GM23338 (cell line): ENCODE measurements at regions not wholly inside any gene's neighbourhood (a gene's known extent, or its start where the extent isn't known, plus 50 kb on each side); places are given as distances from the start of the nearest gene placed in this dataset.

Experiments used
- CREB1 ChIP-seq: fragments of 250-450 bp; sonication (Bioruptor Pico); IDR thresholded peaks from 2 replicates; pipeline ENCODE4 v1.5.0; 2020; ENCODE audit warnings: low read depth, mild to moderate bottlenecking, moderate library complexity
- EZH2 ChIP-seq: fragments of 200-600 bp; sonication (generic); IDR thresholded peaks from one replicate; pipeline ENCODE4 v1.8.0; 2017; ENCODE audit warnings: antibody characterized with exemption, mild to moderate bottlenecking, low read depth; ENCODE audit not compliant: unreplicated experiment
- EZH2phosphoT487 ChIP-seq: fragments of 200-600 bp; sonication (generic); IDR thresholded peaks from one replicate; pipeline ENCODE4 v1.8.1; 2018; ENCODE audit warnings: antibody characterized with exemption; ENCODE audit not compliant: unreplicated experiment
- JUNB ChIP-seq: IDR thresholded peaks from one replicate; pipeline ENCODE4 v1.6.1; 2016; ENCODE audit warnings: antibody characterized with exemption; ENCODE audit not compliant: unreplicated experiment
- NANOG ChIP-seq: IDR thresholded peaks from 2 replicates; pipeline ENCODE4 v1.6.1; 2016; ENCODE audit warnings: antibody characterized with exemption, borderline replicate concordance
- POLR2AphosphoS5 ChIP-seq: IDR thresholded peaks from 2 replicates; pipeline ENCODE4 v1.6.1; 2016; ENCODE audit warnings: antibody characterized with exemption, low read depth
- ZNF331 ChIP-seq: fragments of 250-450 bp; sonication (Bioruptor Pico); IDR thresholded peaks from 2 replicates; pipeline ENCODE4 v1.5.0; 2020; ENCODE audit warnings: low read depth, mild to moderate bottlenecking, moderate library complexity
- TF ChIP-seq, protein P1 (sequence below), 2 experiments: fragments of 200-600 bp in 1 of 2; sonication (generic) in 1 of 2; conservative IDR thresholded peaks; 2 replicates each; pipeline versions ENCODE4 v1.5.1 to v1.6.1; 2016 to 2017; ENCODE audit warnings: antibody characterized with exemption in 2 of 2, low read depth in 2 of 2, mild to moderate bottlenecking in 2 of 2, moderate library complexity in 1 of 2
- TF ChIP-seq, protein P2 (sequence below): IDR thresholded peaks from one replicate; pipeline ENCODE4 v1.6.1; 2018; ENCODE audit warnings: antibody characterized with exemption; ENCODE audit not compliant: unreplicated experiment
- TF ChIP-seq, protein P3 (sequence below): fragments of 250-450 bp; sonication (Bioruptor Pico); IDR thresholded peaks from 2 replicates; pipeline ENCODE4 v1.5.0; 2020; ENCODE audit warnings: mild to moderate bottlenecking, moderate library complexity
- TF ChIP-seq, protein P4 (sequence below): IDR thresholded peaks from 2 replicates; pipeline ENCODE4 v1.6.1; 2016; ENCODE audit warnings: antibody characterized with exemption

DNA sequence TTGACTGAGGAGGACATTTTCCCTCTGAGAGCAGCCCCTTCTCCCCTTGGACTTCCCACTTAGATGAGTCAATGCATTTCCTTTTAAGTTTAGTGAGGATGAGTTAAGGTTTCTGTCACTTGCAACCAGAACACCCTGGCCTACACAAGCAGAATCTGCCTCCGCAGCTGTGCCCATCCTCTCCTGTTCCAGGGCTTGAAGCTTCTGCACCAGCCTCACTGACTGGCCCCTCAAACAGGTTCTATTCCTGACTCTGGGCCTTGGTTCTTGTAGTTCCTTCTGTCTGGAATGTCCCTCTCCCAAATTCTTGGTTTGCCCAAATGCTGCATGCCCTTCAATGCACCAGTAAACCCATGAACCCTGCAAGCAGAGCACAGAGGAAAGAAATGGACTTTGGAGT lies 394.4 kb downstream of the PTPRU start:
- TF ChIP-seq, protein P1, sequence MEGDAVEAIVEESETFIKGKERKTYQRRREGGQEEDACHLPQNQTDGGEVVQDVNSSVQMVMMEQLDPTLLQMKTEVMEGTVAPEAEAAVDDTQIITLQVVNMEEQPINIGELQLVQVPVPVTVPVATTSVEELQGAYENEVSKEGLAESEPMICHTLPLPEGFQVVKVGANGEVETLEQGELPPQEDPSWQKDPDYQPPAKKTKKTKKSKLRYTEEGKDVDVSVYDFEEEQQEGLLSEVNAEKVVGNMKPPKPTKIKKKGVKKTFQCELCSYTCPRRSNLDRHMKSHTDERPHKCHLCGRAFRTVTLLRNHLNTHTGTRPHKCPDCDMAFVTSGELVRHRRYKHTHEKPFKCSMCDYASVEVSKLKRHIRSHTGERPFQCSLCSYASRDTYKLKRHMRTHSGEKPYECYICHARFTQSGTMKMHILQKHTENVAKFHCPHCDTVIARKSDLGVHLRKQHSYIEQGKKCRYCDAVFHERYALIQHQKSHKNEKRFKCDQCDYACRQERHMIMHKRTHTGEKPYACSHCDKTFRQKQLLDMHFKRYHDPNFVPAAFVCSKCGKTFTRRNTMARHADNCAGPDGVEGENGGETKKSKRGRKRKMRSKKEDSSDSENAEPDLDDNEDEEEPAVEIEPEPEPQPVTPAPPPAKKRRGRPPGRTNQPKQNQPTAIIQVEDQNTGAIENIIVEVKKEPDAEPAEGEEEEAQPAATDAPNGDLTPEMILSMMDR (conservative IDR thresholded peaks at IDR 0.05; ENCODE audit: low read depth in 2 of 2) = no peak
- TF ChIP-seq, protein P2, sequence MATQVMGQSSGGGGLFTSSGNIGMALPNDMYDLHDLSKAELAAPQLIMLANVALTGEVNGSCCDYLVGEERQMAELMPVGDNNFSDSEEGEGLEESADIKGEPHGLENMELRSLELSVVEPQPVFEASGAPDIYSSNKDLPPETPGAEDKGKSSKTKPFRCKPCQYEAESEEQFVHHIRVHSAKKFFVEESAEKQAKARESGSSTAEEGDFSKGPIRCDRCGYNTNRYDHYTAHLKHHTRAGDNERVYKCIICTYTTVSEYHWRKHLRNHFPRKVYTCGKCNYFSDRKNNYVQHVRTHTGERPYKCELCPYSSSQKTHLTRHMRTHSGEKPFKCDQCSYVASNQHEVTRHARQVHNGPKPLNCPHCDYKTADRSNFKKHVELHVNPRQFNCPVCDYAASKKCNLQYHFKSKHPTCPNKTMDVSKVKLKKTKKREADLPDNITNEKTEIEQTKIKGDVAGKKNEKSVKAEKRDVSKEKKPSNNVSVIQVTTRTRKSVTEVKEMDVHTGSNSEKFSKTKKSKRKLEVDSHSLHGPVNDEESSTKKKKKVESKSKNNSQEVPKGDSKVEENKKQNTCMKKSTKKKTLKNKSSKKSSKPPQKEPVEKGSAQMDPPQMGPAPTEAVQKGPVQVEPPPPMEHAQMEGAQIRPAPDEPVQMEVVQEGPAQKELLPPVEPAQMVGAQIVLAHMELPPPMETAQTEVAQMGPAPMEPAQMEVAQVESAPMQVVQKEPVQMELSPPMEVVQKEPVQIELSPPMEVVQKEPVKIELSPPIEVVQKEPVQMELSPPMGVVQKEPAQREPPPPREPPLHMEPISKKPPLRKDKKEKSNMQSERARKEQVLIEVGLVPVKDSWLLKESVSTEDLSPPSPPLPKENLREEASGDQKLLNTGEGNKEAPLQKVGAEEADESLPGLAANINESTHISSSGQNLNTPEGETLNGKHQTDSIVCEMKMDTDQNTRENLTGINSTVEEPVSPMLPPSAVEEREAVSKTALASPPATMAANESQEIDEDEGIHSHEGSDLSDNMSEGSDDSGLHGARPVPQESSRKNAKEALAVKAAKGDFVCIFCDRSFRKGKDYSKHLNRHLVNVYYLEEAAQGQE = no peak
- TF ChIP-seq POLR2AphosphoS5 (no peak), EZH2 (no peak), ZNF331 (CRISPR knock-in tag) (no peak), JUNB (no peak), EZH2phosphoT487 (no peak), NANOG (no peak), CREB1 (CRISPR knock-in tag) (no peak)
- TF ChIP-seq, protein P3, sequence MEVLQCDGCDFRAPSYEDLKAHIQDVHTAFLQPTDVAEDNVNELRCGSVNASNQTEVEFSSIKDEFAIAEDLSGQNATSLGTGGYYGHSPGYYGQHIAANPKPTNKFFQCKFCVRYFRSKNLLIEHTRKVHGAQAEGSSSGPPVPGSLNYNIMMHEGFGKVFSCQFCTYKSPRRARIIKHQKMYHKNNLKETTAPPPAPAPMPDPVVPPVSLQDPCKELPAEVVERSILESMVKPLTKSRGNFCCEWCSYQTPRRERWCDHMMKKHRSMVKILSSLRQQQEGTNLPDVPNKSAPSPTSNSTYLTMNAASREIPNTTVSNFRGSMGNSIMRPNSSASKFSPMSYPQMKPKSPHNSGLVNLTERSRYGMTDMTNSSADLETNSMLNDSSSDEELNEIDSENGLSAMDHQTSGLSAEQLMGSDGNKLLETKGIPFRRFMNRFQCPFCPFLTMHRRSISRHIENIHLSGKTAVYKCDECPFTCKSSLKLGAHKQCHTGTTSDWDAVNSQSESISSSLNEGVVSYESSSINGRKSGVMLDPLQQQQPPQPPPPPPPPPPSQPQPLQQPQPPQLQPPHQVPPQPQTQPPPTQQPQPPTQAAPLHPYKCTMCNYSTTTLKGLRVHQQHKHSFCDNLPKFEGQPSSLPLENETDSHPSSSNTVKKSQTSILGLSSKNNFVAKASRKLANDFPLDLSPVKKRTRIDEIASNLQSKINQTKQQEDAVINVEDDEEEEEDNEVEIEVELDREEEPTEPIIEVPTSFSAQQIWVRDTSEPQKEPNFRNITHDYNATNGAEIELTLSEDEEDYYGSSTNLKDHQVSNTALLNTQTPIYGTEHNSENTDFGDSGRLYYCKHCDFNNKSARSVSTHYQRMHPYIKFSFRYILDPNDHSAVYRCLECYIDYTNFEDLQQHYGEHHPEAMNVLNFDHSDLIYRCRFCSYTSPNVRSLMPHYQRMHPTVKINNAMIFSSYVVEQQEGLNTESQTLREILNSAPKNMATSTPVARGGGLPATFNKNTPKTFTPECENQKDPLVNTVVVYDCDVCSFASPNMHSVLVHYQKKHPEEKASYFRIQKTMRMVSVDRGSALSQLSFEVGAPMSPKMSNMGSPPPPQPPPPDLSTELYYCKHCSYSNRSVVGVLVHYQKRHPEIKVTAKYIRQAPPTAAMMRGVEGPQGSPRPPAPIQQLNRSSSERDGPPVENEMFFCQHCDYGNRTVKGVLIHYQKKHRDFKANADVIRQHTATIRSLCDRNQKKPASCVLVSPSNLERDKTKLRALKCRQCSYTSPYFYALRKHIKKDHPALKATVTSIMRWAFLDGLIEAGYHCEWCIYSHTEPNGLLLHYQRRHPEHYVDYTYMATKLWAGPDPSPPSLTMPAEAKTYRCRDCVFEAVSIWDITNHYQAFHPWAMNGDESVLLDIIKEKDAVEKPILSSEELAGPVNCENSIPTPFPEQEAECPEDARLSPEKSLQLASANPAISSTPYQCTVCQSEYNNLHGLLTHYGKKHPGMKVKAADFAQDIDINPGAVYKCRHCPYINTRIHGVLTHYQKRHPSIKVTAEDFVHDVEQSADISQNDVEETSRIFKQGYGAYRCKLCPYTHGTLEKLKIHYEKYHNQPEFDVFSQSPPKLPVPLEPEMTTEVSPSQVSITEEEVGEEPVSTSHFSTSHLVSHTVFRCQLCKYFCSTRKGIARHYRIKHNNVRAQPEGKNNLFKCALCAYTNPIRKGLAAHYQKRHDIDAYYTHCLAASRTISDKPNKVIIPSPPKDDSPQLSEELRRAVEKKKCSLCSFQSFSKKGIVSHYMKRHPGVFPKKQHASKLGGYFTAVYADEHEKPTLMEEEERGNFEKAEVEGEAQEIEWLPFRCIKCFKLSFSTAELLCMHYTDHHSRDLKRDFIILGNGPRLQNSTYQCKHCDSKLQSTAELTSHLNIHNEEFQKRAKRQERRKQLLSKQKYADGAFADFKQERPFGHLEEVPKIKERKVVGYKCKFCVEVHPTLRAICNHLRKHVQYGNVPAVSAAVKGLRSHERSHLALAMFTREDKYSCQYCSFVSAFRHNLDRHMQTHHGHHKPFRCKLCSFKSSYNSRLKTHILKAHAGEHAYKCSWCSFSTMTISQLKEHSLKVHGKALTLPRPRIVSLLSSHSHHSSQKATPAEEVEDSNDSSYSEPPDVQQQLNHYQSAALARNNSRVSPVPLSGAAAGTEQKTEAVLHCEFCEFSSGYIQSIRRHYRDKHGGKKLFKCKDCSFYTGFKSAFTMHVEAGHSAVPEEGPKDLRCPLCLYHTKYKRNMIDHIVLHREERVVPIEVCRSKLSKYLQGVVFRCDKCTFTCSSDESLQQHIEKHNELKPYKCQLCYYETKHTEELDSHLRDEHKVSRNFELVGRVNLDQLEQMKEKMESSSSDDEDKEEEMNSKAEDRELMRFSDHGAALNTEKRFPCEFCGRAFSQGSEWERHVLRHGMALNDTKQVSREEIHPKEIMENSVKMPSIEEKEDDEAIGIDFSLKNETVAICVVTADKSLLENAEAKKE (CRISPR knock-in tag) = no peak
- TF ChIP-seq, protein P4, sequence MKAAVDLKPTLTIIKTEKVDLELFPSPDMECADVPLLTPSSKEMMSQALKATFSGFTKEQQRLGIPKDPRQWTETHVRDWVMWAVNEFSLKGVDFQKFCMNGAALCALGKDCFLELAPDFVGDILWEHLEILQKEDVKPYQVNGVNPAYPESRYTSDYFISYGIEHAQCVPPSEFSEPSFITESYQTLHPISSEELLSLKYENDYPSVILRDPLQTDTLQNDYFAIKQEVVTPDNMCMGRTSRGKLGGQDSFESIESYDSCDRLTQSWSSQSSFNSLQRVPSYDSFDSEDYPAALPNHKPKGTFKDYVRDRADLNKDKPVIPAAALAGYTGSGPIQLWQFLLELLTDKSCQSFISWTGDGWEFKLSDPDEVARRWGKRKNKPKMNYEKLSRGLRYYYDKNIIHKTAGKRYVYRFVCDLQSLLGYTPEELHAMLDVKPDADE = no peak
